Prostate gland (tissue), 2 donors: ENCODE measurements at regions not wholly inside any gene's neighbourhood (a gene's known extent, or its start where the extent isn't known, plus 50 kb on each side); places are given as distances from the start of the nearest gene placed in this dataset.
"Not testable (repeated sequence)": the region's sequence is repeated elsewhere in the genome, so short reads cannot be mapped to it uniquely, and the experiment has no call there.

Source experiments
- DNase-seq: peaks from one replicate; pipeline ENCODE4 v3.0.0-alpha.2; 2019; ENCODE audit warnings: low spot score
- H3K27ac ChIP-seq, 2 donors: fragments of 200-600 bp; sonication (generic); 2 replicates each; pipeline ENCODE4 v1.5.1; 2017 to 2019
- H3K27me3 ChIP-seq: fragments of 200-600 bp; sonication (generic); replicated peaks from 2 replicates; pipeline ENCODE4 v1.5.1; 2019; ENCODE audit not compliant: insufficient read depth
- H3K36me3 ChIP-seq, 2 donors: fragments of 200-600 bp; sonication (generic); 1 replicate in 1 of 2; 2 replicates in 1 of 2; pipeline versions ENCODE4 v1.5.1 to v1.8.1; 2017 to 2019
- H3K4me1 ChIP-seq: fragments of 200-600 bp; sonication (generic); replicated peaks from 2 replicates; pipeline ENCODE4 v1.5.1; 2019
- H3K4me3 ChIP-seq, 2 donors: fragments of 200-600 bp; sonication (generic); 2 replicates each; pipeline ENCODE4 v1.5.1; 2017 to 2019
- H3K9me3 ChIP-seq: fragments of 200-600 bp; sonication (generic); 2 replicates; pipeline ENCODE4 v1.5.1; 2017
- POLR2A ChIP-seq: fragments of 450-650 bp; IDR thresholded peaks from one replicate; pipeline ENCODE4 v1.6.1; 2016; ENCODE audit warnings: antibody characterized with exemption, mild to moderate bottlenecking
- POLR2AphosphoS5 ChIP-seq: sonication (generic); formaldehyde crosslinking; IDR thresholded peaks from one replicate; pipeline ENCODE4 v1.6.1; 2017; ENCODE audit warnings: antibody characterized with exemption
- WGBS: methylation state at CpG from one replicate; pipeline ENCODE4 v1.1.5; 2018; 5-methylcytosine and 5-hydroxymethylcytosine counted together
- intact Hi-C: fragments of 100-400 bp; cut with DNase I; formaldehyde crosslinking; loops from one replicate; pipeline ENCODE4 v1.14.2; 2022
- TF ChIP-seq, protein P1 (sequence below), 4 experiments: fragments of 200-600 bp in 2 of 4; fragments of 450-650 bp in 2 of 4; sonication (generic) in 2 of 4; IDR thresholded peaks; 1 replicate in 3 of 4; 2 replicates in 1 of 4; pipeline ENCODE4 v1.5.1; 2016 to 2019; ENCODE audit warnings: antibody characterized with exemption in 4 of 4, mild to moderate bottlenecking in 2 of 4, moderate library complexity in 2 of 4

DNA sequence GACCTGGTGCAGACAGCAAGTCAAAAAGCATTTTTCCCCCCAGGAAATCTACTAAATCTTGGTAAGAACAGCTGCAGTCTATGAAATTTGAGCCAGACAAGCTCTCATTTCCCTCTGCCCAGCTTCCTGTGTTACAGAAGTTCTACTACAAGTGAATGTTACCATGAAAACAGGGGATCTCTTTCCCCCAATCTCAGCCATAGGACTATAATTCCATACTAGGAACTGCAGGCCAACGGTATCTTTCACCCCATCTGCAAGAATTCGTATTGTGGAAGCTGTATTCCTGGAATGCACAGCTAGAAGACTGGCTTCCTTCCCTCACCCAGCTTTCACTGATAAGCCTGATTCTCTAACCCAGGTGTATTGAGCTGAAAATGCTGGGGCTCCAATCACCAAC is 1655.4 kb downstream of the BRINP3 start:
- WGBS: 25% methylated on average over 2 of the region's 2 CpGs
- Histone ChIP-seq H3K9me3 (no peaks in the 10 kb centered on the region), H3K27ac (no peak overlapping the region), H3K36me3 (no peaks in the 10 kb centered on the region), H3K4me1 (no peaks in the 10 kb centered on the region), H3K27me3 (no peaks in the 10 kb centered on the region), H3K4me3 (no peak overlapping the region)
- no peak for DNase-seq
- TF ChIP-seq POLR2AphosphoS5: no peak
- TF ChIP-seq POLR2A: no peak
- TF ChIP-seq, protein P1, sequence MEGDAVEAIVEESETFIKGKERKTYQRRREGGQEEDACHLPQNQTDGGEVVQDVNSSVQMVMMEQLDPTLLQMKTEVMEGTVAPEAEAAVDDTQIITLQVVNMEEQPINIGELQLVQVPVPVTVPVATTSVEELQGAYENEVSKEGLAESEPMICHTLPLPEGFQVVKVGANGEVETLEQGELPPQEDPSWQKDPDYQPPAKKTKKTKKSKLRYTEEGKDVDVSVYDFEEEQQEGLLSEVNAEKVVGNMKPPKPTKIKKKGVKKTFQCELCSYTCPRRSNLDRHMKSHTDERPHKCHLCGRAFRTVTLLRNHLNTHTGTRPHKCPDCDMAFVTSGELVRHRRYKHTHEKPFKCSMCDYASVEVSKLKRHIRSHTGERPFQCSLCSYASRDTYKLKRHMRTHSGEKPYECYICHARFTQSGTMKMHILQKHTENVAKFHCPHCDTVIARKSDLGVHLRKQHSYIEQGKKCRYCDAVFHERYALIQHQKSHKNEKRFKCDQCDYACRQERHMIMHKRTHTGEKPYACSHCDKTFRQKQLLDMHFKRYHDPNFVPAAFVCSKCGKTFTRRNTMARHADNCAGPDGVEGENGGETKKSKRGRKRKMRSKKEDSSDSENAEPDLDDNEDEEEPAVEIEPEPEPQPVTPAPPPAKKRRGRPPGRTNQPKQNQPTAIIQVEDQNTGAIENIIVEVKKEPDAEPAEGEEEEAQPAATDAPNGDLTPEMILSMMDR (IDR thresholded peaks at IDR 0.05): no peak
- intact Hi-C loops: no loop called here

DNA sequence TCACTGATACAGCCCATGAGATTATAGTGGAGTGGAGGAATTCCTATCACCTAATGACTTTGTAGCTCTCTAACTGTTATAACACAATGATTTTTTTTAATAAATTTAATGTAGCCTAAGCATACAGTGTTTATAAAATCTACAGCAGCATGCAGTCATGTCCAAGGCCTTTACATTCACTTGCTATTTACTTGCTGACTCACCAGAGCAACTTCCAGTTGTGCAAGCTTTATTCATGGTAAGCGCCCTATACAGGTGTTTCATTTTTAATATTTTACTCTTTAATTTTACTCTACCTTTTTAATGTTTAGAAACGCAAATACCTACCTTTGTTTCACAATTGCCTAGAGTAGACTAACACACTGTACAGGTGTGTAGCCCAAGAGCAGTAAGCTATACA is 1652.2 kb downstream of the BRINP3 start:
- no peak overlapping the region for H3K27ac ChIP-seq
- no peaks in the 10 kb centered on the region for H3K27me3 ChIP-seq
- TF ChIP-seq POLR2AphosphoS5 (no peak), POLR2A (no peak)
- TF ChIP-seq, protein P1 (IDR thresholded peaks at IDR 0.05): no peak
- no peaks in the 10 kb centered on the region for H3K4me1 ChIP-seq
- H3K4me3 ChIP-seq: no peak overlapping the region
- 86% methylated on average over 2 of the region's 2 CpGs for WGBS
- intact Hi-C loops: no loop called here
- no peaks in the 10 kb centered on the region for H3K9me3 ChIP-seq
- H3K36me3 ChIP-seq: no peaks in the 10 kb centered on the region
- no peak for DNase-seq

DNA sequence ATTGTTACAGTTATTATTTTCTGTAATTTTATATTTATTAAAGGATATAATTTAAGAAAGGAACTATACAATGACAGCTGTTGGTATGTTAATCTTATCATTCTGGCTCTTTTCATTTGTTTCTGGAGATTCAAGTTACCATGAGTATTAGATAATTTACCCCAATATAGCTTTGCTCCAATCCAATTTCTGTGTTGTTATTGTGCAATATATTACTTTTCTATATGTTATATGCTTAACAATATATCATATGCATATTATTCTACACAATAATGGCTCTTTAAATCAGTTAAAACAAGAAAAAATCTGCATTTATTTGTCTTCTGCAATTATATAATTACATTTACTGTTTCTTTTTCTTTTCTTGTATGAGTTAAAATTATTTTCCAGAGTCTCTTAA is 1650.9 kb downstream of the BRINP3 start:
- no peaks in the 10 kb centered on the region for H3K4me1 ChIP-seq
- no peak overlapping the region for H3K27ac ChIP-seq
- TF ChIP-seq POLR2AphosphoS5 (no peak), POLR2A (no peak)
- TF ChIP-seq, protein P1 (IDR thresholded peaks at IDR 0.05): no peak
- intact Hi-C loops: no loop called here
- no peaks in the 10 kb centered on the region for H3K9me3 ChIP-seq
- no peak for DNase-seq
- H3K4me3 ChIP-seq: no peak overlapping the region
- H3K27me3 ChIP-seq: no peaks in the 10 kb centered on the region
- no peaks in the 10 kb centered on the region for H3K36me3 ChIP-seq

DNA sequence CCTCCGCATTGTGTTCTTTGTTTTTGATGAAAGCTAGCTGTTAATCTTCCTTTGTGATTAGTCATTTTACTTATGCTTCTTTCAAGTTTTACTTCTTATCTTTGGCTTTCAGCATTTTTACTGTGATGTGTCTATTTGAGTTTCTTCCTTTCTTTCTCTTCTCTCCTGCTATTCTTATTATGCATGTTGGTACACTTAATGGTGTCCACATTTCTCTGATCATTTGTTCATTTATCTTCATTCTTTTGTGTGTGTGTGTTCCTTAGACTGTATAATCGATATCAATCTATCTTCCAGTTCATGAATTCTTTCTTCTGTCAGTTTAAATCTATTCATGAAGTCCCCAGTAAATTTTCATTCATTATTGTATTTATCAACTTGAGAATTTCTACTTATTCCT is 1650.3 kb downstream of the BRINP3 start:
- Histone ChIP-seq H3K9me3 (no peaks in the 10 kb centered on the region), H3K4me1 (no peaks in the 10 kb centered on the region), H3K27ac (no peak overlapping the region), H3K27me3 (no peaks in the 10 kb centered on the region), H3K36me3 (no peaks in the 10 kb centered on the region), H3K4me3 (no peak overlapping the region)
- intact Hi-C loops: no loop called here
- DNase-seq: no peak
- 64% methylated on average over 2 of the region's 2 CpGs for WGBS
- TF ChIP-seq, protein P1 (IDR thresholded peaks at IDR 0.05): no peak
- TF ChIP-seq POLR2A: no peak
- TF ChIP-seq POLR2AphosphoS5: no peak

DNA sequence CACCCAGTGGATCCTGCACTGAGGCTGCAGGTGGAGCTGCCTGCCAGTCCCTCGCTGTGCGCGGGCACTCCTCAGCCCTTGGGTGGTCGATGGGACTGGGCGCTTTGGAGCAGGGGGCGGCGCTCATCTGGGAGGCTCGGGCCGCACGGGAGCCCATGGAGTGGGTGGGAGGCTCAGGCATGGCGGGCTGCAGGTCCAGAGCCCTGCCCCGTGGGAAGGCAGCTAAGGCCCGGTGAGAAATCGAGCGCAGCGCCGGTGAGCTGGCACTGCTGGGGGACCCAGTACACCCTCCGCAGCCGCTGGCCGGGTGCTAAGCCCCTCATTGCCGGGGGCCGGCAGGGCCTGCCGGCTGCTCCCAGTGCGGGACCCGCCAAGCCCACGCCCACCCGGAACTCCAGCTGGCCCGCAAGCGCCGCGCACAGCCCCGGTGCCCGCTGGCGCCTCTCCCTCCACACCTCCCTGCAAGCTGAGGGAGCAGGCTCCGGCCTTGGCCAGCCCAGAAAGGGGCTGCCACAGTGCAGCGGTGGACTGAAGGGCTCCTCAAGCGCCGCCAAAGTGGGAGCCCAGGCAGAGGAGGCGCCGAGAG is 1636.5 kb downstream of the BRINP3 start:
- H3K27ac ChIP-seq, H3K36me3 ChIP-seq, H3K9me3 ChIP-seq, DNase-seq, H3K4me1 ChIP-seq, H3K4me3 ChIP-seq, intact Hi-C loops, H3K27me3 ChIP-seq: not testable (repeated sequence)
- 95% methylated on average over 32 of the region's 40 CpGs for WGBS
